GM19238 (cell line): ENCODE measurements at regions not wholly inside any gene's neighbourhood (a gene's known extent, or its start where the extent isn't known, plus 50 kb on each side); places are given as distances from the start of the nearest gene placed in this dataset.
"Not testable (repeated sequence)": the region's sequence is repeated elsewhere in the genome, so short reads cannot be mapped to it uniquely, and the experiment has no call there.

Experiments used
- DNase-seq: peaks from one replicate; pipeline ENCODE4 v3.0.0; 2011; ENCODE audit warnings: low spot score; ENCODE audit not compliant: insufficient read length

DNA sequence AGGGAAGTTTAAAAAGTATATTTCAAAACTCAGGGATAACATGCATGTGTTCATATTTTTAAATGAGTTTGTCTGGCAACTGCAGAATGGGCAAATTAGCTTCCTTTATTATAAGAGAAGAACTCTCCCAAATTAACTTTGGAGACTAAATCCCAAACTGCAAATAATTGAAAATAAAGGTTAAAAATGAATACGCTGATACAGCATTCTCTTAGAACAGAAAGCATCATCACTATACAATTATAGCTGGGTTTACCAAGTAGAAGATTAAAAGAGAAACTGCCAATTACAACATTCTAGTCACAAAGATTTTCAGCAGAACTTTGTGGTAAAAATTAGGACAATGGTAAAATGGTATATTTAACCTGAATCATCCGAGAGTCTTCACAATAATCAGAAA is 73.3 kb downstream of the OLFM4 start:
- no peak for DNase-seq

- DNase-seq: no peak
Measured at GRCh38 chr13:53104136-53104535, 75.5 kb downstream of the OLFM4 start.

DNA sequence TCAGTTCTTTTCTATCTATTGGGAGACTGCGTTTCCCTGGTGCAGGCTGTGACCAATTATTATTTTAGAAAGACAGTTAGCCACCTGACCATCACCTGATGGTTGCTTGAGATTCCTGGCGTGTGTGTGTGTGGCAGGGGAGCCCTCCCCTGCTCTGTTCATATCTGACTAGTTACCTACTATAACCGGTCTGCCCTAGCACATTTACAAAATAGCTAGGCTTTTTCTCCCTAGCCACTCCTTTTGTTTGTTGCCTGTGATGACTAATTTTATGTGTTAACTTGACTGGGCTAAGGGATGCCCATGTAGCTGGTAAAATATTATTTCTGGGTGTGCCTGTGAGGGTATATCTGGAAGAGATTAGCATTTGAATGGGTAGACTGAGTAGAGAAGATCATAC is 76.9 kb downstream of the OLFM4 start:
- no peak for DNase-seq

DNA sequence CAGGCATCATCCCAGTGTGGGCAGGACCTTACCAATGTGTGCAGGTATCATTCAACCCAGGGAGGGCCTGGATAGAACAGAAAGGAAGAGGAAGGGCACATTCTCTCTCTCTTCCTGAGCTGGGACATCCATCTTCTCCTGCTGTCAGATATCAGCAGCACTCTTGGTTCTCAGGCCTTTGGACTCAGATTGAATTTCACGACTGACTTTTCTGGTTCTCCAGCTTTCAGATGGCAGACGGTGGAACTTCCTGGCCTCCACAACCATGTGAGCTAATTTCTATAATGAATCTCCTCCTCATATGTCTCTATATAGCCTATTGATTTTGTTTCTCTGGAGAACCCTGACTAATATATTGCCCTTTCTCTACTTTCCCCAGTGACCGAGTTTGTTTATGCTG is 77.3 kb downstream of the OLFM4 start:
- no peak for DNase-seq

GRCh38 chr13:53110181-53110580 is 81.6 kb downstream of the OLFM4 start:
- DNase-seq: no peak

GRCh38 chr13:53110614-53111013 is 82.0 kb downstream of the OLFM4 start:
- no peak for DNase-seq

GRCh38 chr13:53112522-53112921 is 83.9 kb downstream of the OLFM4 start:
- DNase-seq: no peak

GRCh38 chr13:53117048-53117447 is 88.4 kb downstream of the OLFM4 start:
- DNase-seq: not testable (repeated sequence)

GRCh38 chr13:53121131-53121773 is 92.6 kb downstream of the OLFM4 start:
- DNase-seq: no peak

GRCh38 chr13:53121919-53122318 is 93.3 kb downstream of the OLFM4 start:
- DNase-seq: no peak

DNA sequence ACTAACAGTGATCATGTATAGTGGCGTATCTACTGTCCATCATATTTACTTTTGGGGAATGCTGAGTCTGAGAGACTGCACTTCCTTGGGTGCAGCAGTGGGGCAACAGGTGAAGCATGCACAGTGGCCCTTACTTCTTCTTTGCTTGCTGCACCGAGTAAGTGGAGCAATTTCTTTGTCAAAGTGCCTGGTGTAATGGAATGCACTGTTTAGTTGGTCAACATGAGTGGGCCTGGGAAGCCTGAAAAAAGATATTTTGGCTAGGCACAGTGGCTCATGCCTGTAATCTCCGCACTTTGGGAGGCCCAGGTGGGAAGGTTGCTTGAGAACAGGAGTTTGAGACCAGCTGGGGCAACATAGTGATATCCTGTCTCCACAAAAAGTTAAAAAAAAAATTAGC is 94.9 kb downstream of the OLFM4 start:
- no peak for DNase-seq

DNA sequence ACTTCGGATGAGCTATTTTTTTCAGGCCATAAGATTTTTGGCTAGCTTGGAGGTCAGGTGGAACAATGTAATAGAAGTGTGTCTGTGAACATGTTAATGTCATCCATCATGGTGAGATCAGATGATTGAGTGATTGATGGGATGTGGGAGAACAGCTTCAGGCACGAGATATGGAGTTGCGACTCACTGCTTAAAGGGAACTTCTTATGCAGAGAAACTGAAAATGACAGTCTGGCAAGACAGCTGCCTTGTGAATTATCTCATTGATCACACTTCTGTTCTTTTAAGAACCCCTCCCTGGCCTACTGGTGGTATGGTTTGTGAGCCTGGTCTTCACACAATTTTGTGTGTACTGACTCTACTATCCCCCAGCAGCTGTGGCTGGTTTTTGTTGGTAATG is 96.0 kb downstream of the OLFM4 start:
- no peak for DNase-seq

DNA sequence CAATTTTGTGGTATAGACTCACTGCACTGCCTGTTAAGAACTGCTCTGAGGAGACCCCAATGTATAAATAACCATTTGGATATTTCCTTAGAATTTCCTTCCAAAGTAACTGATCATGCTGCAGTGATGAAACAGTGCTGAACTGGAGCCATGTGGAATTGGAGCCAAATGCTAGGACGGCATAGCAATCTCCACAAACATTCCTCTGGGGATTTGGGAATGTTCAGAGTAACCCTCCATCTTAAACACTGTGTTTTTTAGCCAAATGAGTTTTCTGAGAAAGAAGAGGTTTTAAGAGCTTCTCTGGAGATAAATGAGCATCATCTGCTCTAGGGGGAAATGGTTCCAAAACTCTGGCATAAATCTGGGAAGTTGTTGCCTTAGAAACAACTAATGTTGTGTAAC is 98.2 kb downstream of the OLFM4 start:
- DNase-seq: no peak

- no peak for DNase-seq
Measured at GRCh38 chr13:53127373-53127772, 98.8 kb downstream of the OLFM4 start.

- DNase-seq: no peak
Measured at GRCh38 chr13:53129864-53130393, 101.3 kb downstream of the OLFM4 start.

DNA sequence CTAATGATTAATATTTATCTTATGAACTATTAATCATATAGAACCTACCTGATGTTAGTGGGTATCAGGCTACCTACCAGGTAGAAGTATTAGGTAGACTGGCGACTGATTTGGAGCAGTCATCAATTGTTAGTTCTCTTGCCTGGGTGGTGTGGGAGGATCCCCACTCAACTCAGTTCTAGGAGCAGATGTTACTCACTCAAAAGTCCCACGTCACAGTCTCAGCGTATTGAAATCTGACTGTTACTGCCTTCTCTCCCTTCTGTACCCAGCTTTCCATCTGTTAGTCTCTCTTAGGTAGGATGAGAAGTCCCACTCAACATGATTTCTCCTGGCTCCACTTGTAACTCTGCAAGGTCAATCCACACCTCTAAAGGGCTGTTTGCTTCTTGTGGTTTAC is 102.7 kb downstream of the OLFM4 start:
- DNase-seq: no peak

DNA sequence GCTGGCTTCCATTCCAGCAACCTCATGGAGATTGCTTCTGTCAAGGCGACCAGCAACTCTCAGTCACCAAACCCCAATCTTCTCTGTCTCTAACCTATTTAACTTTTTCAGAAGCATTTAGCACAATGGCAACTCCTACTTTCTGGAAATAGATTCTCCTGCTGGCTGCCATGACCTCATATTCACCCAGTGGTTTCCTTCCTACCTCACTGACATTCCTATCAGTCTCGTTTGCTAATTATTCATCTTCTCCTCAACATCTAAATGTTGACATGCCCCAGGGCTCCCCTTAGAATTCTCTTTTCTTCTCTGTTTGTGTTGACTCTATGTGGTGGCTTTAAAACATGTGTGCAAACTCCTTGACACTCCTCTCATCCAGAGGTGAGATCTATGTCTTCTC is 106.7 kb downstream of the OLFM4 start:
- no peak for DNase-seq

DNA sequence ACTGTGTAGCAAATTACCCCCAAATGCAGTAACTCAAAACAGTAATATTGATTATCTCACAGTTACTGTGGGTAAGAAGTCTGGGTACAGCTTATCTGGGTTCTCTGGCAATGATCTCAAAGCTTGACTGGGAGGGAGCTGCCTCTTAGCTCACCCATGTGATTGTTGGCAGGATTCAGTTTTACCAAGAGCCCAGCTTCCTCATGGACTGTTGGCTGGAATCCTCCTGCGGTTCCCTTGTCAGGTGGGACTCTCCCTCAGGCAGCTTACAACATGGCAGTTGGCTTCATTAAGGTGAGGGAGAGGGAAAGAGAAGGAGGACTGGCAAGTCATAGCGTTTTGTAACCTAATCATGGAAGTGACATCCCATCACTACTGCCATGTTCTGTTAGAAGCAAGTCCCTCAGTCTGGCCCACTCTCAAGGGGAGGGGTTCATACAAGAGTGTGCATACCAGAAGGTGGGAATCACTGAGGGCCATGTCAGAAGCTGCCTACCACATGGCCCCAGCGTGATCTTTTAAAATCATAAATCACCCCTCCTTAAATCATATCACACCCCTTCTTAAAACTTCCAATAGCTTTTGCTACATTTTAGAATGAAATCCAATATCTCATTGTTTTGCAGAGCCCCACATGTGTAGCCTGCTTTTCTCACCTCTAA is 108.1 kb downstream of the OLFM4 start:
- no peak for DNase-seq

DNA sequence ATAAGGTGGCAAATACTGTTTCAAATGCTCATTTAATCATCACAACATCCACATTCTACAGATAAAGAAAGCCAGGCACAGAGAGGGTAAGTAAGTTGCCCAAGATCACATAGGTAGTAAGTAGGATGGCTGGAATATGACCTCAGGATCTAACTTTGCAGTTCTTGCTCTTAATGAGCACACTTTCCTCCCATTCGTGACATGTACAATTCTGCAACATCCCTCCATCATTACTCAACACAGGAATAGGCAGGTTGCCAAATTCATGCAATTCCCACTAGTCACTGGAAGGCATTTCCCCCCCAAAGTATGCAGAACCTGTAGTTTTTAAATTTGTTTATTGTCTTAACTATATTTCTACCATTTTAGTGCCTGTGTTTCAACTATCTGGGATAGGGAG is 109.2 kb downstream of the OLFM4 start:
- DNase-seq: no peak

GRCh38 chr13:53138376-53139036 is 109.9 kb downstream of the OLFM4 start:
- DNase-seq: no peak

DNA sequence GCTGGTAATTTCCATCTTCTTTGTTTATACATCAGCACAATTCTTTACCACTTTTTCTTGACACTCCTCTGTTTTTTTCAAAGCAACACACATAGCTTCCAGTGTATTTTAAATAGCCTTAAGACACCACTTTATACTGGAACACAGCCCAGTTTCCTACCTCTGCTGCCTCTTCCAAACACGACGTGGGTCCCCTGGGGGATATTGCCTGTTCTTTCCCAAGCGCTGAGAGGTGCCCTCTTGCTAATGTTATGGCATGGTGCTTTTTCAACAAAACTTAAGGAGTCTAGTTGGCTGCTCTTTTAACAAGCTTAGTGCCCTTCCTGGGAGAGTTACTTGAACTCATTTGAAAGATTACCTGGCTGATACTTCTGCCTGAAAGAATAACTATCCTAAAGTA is 112.7 kb downstream of the OLFM4 start:
- no peak for DNase-seq

DNA sequence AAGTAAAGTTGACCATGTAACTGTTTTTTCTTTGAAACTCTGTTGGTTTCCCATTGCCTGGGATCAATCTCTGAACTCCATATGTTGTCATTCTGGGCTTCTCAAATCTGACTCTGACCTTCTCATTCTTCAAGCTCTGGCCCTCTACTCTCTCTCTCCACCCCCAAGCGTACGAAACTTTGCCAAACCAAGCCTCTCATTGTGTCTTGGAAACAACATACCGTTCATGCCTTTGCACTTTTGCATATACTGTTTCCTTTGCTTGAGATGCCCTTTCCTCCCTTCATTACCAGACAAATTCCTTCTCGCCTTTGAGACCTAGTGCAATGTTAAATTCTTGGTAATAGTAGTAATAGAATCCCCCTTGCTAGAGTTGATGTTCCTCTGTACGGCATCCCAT is 113.7 kb downstream of the OLFM4 start:
- DNase-seq: no peak
